GM23338 (cell line): ENCODE measurements at regions not wholly inside any gene's neighbourhood (a gene's known extent, or its start where the extent isn't known, plus 50 kb on each side); places are given as distances from the start of the nearest gene placed in this dataset.

ENCODE experiments used
- ATAC-seq: fragments of 200-7000 bp; cut with Tn5 transposase; 3 replicates; pipeline ENCODE4 v1.9.1; 2020
- DNase-seq: peaks from one replicate; pipeline ENCODE4 v3.0.0-alpha.2; 2015; ENCODE audit warnings: low spot score
- H2AFZ ChIP-seq: fragments of 200-600 bp; sonication (generic); 2 replicates; pipeline ENCODE4 v1.8.0; 2016; ENCODE audit warnings: antibody characterized with exemption, mild to moderate bottlenecking, moderate library complexity
- H3F3A ChIP-seq: fragments of 200-600 bp; sonication (generic); replicated peaks from 2 replicates; pipeline ENCODE4 v1.8.0; 2017; ENCODE audit warnings: antibody characterized with exemption, mixed run types, low read depth
- H3K27ac ChIP-seq: fragments of 200-600 bp; sonication (generic); 2 replicates; pipeline ENCODE4 v1.6.1; 2016; ENCODE audit warnings: low read depth
- H3K27me3 ChIP-seq: fragments of 200-600 bp; sonication (generic); 2 replicates; pipeline ENCODE4 v1.8.0; 2016; ENCODE audit warnings: mild to moderate bottlenecking, mixed run types, moderate library complexity; ENCODE audit not compliant: insufficient read depth
- H3K36me3 ChIP-seq: fragments of 200-600 bp; sonication (generic); 2 replicates; pipeline ENCODE4 v1.8.0; 2016; ENCODE audit warnings: mild to moderate bottlenecking; ENCODE audit not compliant: insufficient read depth
- H3K4me1 ChIP-seq: fragments of 200-600 bp; sonication (generic); 2 replicates; pipeline ENCODE4 v1.8.0; 2016; ENCODE audit warnings: mild to moderate bottlenecking, moderate library complexity; ENCODE audit not compliant: insufficient read depth
- H3K4me2 ChIP-seq: fragments of 200-600 bp; sonication (generic); 2 replicates; pipeline ENCODE4 v1.7.1; 2017; ENCODE audit warnings: mixed run types
- H3K4me3 ChIP-seq: fragments of 200-600 bp; sonication (generic); 2 replicates; pipeline ENCODE4 v1.6.1; 2016; ENCODE audit warnings: mixed run types
- H3K79me2 ChIP-seq: fragments of 200-600 bp; sonication (generic); replicated peaks from 2 replicates; pipeline ENCODE4 v1.8.0; 2017; ENCODE audit warnings: mild to moderate bottlenecking; ENCODE audit not compliant: insufficient read depth
- H3K9me2 ChIP-seq: fragments of 200-600 bp; sonication (generic); 2 replicates; pipeline ENCODE4 v1.8.0; 2017; ENCODE audit not compliant: insufficient read depth
- H4K20me1 ChIP-seq: fragments of 200-600 bp; sonication (generic); replicated peaks from 2 replicates; pipeline ENCODE4 v1.8.0; 2017; ENCODE audit warnings: mild to moderate bottlenecking; ENCODE audit not compliant: insufficient read depth
- H3K27ac Mint-ChIP-seq: 2 replicates; pipeline ENCODE4 v1.8.0; 2020; ENCODE audit warnings: inconsistent platforms, mild to moderate bottlenecking, moderate library complexity, mixed read lengths
- H3K27me3 Mint-ChIP-seq: 3 replicates; pipeline ENCODE4 v1.8.0; 2022; ENCODE audit warnings: low read depth, mild to moderate bottlenecking, moderate library complexity, mixed read lengths, inconsistent platforms; ENCODE audit not compliant: insufficient read depth, poor library complexity
- H3K36me3 Mint-ChIP-seq: 3 replicates; pipeline ENCODE4 v1.8.0; 2021; ENCODE audit warnings: low read depth, mild to moderate bottlenecking, inconsistent platforms, moderate library complexity, mixed read lengths
- H3K4me1 Mint-ChIP-seq: 3 replicates; pipeline ENCODE4 v1.8.0; 2020; ENCODE audit warnings: mild to moderate bottlenecking, inconsistent platforms, mixed read lengths
- H3K4me3 Mint-ChIP-seq: 3 replicates; pipeline ENCODE4 v1.8.0; 2021; ENCODE audit warnings: moderate library complexity, mild to moderate bottlenecking, inconsistent platforms, mixed read lengths
- H3K9me3 Mint-ChIP-seq: 3 replicates; pipeline ENCODE4 v1.8.0; 2020; ENCODE audit warnings: moderate library complexity, mild to moderate bottlenecking, inconsistent platforms, mixed read lengths
- CREB1 ChIP-seq: fragments of 250-450 bp; sonication (Bioruptor Pico); IDR thresholded peaks from 2 replicates; pipeline ENCODE4 v1.5.0; 2020; ENCODE audit warnings: low read depth, mild to moderate bottlenecking, moderate library complexity
- EZH2 ChIP-seq: fragments of 200-600 bp; sonication (generic); IDR thresholded peaks from one replicate; pipeline ENCODE4 v1.8.0; 2017; ENCODE audit warnings: antibody characterized with exemption, mild to moderate bottlenecking, low read depth; ENCODE audit not compliant: unreplicated experiment
- EZH2phosphoT487 ChIP-seq: fragments of 200-600 bp; sonication (generic); IDR thresholded peaks from one replicate; pipeline ENCODE4 v1.8.1; 2018; ENCODE audit warnings: antibody characterized with exemption; ENCODE audit not compliant: unreplicated experiment
- NANOG ChIP-seq: IDR thresholded peaks from 2 replicates; pipeline ENCODE4 v1.6.1; 2016; ENCODE audit warnings: antibody characterized with exemption, borderline replicate concordance
- POLR2AphosphoS5 ChIP-seq: IDR thresholded peaks from 2 replicates; pipeline ENCODE4 v1.6.1; 2016; ENCODE audit warnings: antibody characterized with exemption, low read depth
- ZNF331 ChIP-seq: fragments of 250-450 bp; sonication (Bioruptor Pico); IDR thresholded peaks from 2 replicates; pipeline ENCODE4 v1.5.0; 2020; ENCODE audit warnings: low read depth, mild to moderate bottlenecking, moderate library complexity
- ZNF462 ChIP-seq: fragments of 250-450 bp; sonication (Bioruptor Pico); IDR thresholded peaks from 2 replicates; pipeline ENCODE4 v1.5.0; 2020; ENCODE audit warnings: mild to moderate bottlenecking, moderate library complexity
- TF ChIP-seq, protein P1 (sequence below), 2 experiments: fragments of 200-600 bp in 1 of 2; sonication (generic) in 1 of 2; conservative IDR thresholded peaks; 2 replicates each; pipeline versions ENCODE4 v1.5.1 to v1.6.1; 2016 to 2017; ENCODE audit warnings: antibody characterized with exemption in 2 of 2, low read depth in 2 of 2, mild to moderate bottlenecking in 2 of 2, moderate library complexity in 1 of 2

- TF ChIP-seq ZNF462 (CRISPR knock-in tag) (no peak), EZH2phosphoT487 (no peak), NANOG (no peak)
These were observed 376.5 kb upstream of the ZNF717 start (continued) for GRCh38 chr3:76161856-76162255.

GRCh38 chr3:76171647-76172046 lies 386.3 kb upstream of the ZNF717 start:
- Mint-ChIP-seq H3K27ac (peak overlapping the region; percentile 82), H3K4me1 (no peaks in the 10 kb centered on the region), H3K4me3 (no peak overlapping the region), H3K27me3 (peaks cover 1% of the 10 kb centered on the region), H3K9me3 (peaks cover 7% of the 10 kb centered on the region; the same call in 1 of the 3 replicates), H3K36me3 (no peaks in the 10 kb centered on the region; the same call in 2 of the 3 replicates)
- ATAC-seq, result no peak
- Histone ChIP-seq H3K27me3 (no peaks in the 10 kb centered on the region), H4K20me1 (no peaks in the 10 kb centered on the region), H3K27ac (no peak overlapping the region), H2AFZ (no peak overlapping the region), H3K79me2 (no peaks in the 10 kb centered on the region), H3F3A (no peaks in the 10 kb centered on the region), H3K36me3 (no peaks in the 10 kb centered on the region), H3K4me1 (no peaks in the 10 kb centered on the region), H3K4me2 (no peak overlapping the region), H3K4me3 (no peak overlapping the region), H3K9me2 (no peaks in the 10 kb centered on the region)
- no peak for DNase-seq
- TF ChIP-seq ZNF331 (CRISPR knock-in tag), result no peak
- no peak for TF ChIP-seq EZH2
- TF ChIP-seq ZNF462 (CRISPR knock-in tag), result no peak
- TF ChIP-seq, protein P1, sequence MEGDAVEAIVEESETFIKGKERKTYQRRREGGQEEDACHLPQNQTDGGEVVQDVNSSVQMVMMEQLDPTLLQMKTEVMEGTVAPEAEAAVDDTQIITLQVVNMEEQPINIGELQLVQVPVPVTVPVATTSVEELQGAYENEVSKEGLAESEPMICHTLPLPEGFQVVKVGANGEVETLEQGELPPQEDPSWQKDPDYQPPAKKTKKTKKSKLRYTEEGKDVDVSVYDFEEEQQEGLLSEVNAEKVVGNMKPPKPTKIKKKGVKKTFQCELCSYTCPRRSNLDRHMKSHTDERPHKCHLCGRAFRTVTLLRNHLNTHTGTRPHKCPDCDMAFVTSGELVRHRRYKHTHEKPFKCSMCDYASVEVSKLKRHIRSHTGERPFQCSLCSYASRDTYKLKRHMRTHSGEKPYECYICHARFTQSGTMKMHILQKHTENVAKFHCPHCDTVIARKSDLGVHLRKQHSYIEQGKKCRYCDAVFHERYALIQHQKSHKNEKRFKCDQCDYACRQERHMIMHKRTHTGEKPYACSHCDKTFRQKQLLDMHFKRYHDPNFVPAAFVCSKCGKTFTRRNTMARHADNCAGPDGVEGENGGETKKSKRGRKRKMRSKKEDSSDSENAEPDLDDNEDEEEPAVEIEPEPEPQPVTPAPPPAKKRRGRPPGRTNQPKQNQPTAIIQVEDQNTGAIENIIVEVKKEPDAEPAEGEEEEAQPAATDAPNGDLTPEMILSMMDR (conservative IDR thresholded peaks at IDR 0.05; ENCODE audit: low read depth in 2 of 2), result no peak
- TF ChIP-seq POLR2AphosphoS5, result no peak
- TF ChIP-seq CREB1 (CRISPR knock-in tag), result no peak
